IPS-15b (cell line): ENCODE measurements at regions not wholly inside any gene's neighbourhood (a gene's known extent, or its start where the extent isn't known, plus 50 kb on each side); places are given as distances from the start of the nearest gene placed in this dataset.

Experiments
- H3K27me3 ChIP-seq: one replicate; pipeline ENCODE4 v1.6.1; 2013; ENCODE audit warnings: low read length; ENCODE audit not compliant: control insufficient read depth, insufficient read depth
- H3K36me3 ChIP-seq: one replicate; pipeline ENCODE4 v1.6.1; 2013; ENCODE audit warnings: low read length; ENCODE audit not compliant: control insufficient read depth, insufficient read depth
- H3K4me1 ChIP-seq: one replicate; pipeline ENCODE4 v1.6.1; 2013; ENCODE audit warnings: mild to moderate bottlenecking, low read length; ENCODE audit not compliant: control insufficient read depth, insufficient read depth
- H3K4me3 ChIP-seq: one replicate; pipeline ENCODE4 v1.5.1; 2013; ENCODE audit warnings: low read depth, low read length
- H3K9ac ChIP-seq: one replicate; pipeline ENCODE4 v1.6.1; 2013; ENCODE audit warnings: low read depth, mild to moderate bottlenecking, low read length
- H3K9me3 ChIP-seq: one replicate; pipeline ENCODE4 v1.6.1; 2013; ENCODE audit warnings: mild to moderate bottlenecking, low read length; ENCODE audit not compliant: control insufficient read depth, insufficient read depth

DNA sequence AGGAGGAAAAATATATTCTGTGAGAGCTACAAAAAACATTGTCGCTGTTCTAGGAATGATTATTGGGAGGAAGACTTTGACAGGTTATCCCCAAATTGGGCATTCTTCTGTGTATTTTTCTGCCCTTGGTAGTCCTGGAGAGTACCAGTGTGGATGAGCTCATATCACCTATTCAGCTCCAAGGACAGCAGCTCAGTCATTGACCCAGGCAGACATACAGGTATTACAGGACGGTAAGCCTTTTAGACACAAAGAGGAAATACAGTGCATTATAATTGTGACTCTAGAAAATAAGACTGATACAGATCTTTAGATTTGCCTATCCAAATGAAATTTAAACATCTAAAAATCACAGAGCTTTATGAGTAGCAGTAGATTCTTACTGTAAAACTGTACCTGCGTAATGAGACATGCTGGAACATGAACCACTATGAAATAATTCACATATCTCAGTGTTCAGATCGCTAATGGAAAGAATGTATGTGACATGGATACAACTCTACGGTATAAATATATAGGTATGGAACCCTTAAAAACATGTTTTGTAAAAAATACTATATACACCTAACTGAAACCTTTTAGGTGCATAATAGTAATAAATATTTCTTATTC lies 56.0 kb downstream of the PLK2 start:
- H3K4me3 ChIP-seq = no peak overlapping the region
- no peaks in the 10 kb centered on the region for H3K36me3 ChIP-seq
- H3K4me1 ChIP-seq = peaks cover 15% of the 10 kb centered on the region
- no peaks in the 10 kb centered on the region for H3K27me3 ChIP-seq
- H3K9ac ChIP-seq = no peak overlapping the region
- no peaks in the 10 kb centered on the region for H3K9me3 ChIP-seq

DNA sequence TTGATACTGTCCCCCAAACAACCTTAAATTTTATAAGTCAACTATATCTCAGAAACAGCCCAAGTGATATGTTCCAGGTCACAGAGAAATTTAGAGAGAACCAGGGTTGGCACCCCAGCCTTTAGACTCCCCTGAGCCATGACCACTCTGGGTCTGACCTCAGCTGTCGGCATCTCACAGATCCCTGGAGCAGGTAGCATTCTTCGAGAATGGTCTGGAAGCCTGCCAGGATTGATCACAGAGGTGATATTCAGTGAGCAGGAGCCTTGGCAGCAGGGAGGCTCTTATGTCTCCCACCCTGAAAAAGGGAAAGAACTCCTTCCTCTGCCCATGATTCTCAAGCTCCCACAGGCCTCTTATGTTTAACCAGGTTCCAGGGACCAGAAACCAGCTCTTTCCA lies 58.2 kb downstream of the PLK2 start:
- H3K9ac ChIP-seq = no peak overlapping the region
- H3K27me3 ChIP-seq = no peaks in the 10 kb centered on the region
- H3K4me3 ChIP-seq = no peak overlapping the region
- H3K4me1 ChIP-seq = peaks cover 12% of the 10 kb centered on the region
- H3K36me3 ChIP-seq = no peaks in the 10 kb centered on the region
- no peaks in the 10 kb centered on the region for H3K9me3 ChIP-seq

DNA sequence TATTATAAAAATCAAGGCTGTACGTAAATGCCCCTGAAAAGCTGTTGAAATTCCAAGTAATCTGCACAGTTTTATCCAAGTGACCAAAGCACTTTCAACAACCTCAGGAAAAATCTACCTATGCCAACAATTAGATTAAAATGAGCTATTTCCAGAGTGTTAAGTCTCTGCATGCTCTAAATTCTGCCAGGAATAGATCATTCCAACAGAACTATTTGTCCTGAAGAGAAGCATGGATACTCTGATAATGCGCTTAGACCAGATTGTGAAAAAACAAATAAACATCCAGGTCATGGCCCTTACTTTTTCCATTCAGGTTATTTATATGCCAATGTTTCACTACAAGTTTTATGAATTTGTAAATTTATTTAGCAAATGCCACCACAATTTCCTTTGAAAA lies 59.1 kb downstream of the PLK2 start:
- H3K36me3 ChIP-seq = no peaks in the 10 kb centered on the region
- H3K4me1 ChIP-seq = peaks cover 3% of the 10 kb centered on the region
- no peaks in the 10 kb centered on the region for H3K27me3 ChIP-seq
- no peak overlapping the region for H3K9ac ChIP-seq
- H3K9me3 ChIP-seq = no peaks in the 10 kb centered on the region
- no peak overlapping the region for H3K4me3 ChIP-seq

DNA sequence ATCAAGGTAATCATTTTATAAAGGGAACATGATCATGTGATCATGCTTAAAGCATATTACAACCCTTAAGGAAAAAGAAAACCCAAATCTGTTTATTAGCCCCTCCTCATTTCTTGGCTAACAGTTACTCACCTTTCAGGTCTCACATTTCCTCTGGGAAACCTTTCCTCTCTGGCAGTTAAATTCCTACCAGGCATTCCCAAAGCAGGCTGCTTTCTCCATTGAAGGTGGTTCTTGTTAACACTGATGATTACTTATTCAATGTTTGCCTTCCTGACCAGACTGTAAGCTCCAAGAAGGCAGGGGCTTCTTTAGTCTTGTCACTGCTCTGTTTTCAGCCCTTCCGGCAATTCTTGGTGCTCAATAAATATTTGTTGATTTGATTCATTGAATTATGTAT lies 59.9 kb downstream of the PLK2 start:
- Histone ChIP-seq H3K4me3 (no peak overlapping the region), H3K9ac (no peak overlapping the region), H3K9me3 (no peaks in the 10 kb centered on the region)

DNA sequence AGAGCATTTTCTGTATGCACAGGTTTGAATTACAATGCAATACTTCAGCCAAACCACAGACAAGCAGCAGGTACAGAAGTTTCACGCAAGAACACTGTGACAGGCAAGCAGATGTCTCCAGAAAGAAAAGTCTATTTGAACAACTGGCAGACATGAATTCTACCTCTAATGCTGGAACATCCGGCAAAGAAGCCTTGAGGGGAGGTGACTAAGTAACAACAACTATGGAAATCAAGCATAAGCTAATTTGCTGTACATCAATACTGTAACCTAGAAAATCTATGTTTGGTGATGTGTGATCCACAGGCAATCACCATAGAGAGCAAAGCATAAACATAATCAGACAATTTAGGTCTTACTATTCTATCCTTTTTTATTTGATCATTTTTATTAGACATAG lies 65.5 kb downstream of the PLK2 start:
- no peaks in the 10 kb centered on the region for H3K9me3 ChIP-seq

More for the DNA sequence above, 59.9 kb downstream of the PLK2 start:
- no peaks in the 10 kb centered on the region for H3K27me3 ChIP-seq
- no peaks in the 10 kb centered on the region for H3K4me1 ChIP-seq
- no peaks in the 10 kb centered on the region for H3K36me3 ChIP-seq

DNA sequence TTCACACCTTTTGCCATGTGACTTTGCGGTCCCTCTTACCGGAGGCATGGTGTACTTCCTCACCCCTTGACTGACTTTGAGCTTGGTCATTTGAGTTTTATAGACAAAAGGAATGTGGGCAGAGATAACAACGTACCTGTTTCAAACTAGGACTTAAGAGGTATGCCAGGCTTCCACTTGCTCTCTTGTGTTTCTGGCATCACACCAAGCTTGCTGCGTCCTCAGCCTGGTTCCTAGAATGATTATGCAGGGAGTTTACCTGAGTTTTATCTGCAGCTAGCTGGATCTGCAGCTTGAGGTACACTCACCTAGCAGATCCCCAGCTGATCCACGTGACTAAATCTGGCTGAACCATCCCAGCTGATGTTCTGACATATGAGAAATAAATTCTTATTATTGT lies 66.2 kb downstream of the PLK2 start:
- peaks cover 6% of the 10 kb centered on the region for H3K4me1 ChIP-seq
- no peaks in the 10 kb centered on the region for H3K36me3 ChIP-seq
- no peaks in the 10 kb centered on the region for H3K27me3 ChIP-seq
- no peaks in the 10 kb centered on the region for H3K9me3 ChIP-seq
- no peak overlapping the region for H3K4me3 ChIP-seq
- no peak overlapping the region for H3K9ac ChIP-seq

More for the DNA sequence above, 65.5 kb downstream of the PLK2 start:
- no peaks in the 10 kb centered on the region for H3K36me3 ChIP-seq
- H3K4me1 ChIP-seq = peaks cover 6% of the 10 kb centered on the region
- H3K4me3 ChIP-seq = no peak overlapping the region
- no peaks in the 10 kb centered on the region for H3K27me3 ChIP-seq
- no peak overlapping the region for H3K9ac ChIP-seq

DNA sequence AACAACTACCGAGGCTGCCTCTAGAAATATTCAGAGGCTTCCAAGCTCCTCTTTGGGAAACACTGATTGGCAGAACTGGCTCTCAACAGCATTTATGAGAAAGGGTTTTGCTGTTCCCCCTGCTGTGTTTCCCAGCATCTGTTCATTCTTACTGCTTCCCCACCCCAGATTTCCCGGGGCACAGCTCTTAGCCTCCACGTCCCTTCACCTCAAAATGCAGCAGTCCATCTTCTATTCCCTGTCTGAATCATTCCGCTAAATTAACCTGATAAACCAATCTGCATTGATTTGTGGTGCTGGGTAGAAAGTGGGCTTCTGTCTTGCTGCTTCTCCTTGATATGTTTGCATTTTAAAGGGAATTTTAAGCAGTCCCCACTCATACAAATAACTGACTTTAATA lies 67.4 kb downstream of the PLK2 start:
- Histone ChIP-seq H3K9ac (no peak overlapping the region), H3K4me3 (no peak overlapping the region), H3K9me3 (no peaks in the 10 kb centered on the region), H3K27me3 (no peaks in the 10 kb centered on the region), H3K4me1 (peaks cover 6% of the 10 kb centered on the region), H3K36me3 (no peaks in the 10 kb centered on the region)

DNA sequence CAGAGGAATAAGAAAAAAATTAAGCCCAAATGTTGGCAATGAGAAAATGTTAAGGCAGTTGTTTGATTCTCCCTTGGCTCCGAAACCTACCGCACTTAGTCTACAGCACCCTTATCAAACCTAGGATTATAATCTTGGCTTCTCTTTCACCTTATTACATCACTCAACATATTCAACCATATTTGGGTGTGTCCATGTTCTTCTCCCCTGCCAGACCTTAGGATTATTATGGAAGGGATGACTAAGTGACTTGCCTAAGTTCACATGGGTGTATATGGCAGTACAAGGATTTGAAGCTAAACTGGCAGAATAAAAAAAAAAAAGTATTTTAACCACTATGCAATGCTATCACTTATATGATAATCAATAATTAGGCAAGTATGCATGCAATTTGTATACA lies 76.4 kb downstream of the PLK2 start:
- Histone ChIP-seq H3K4me3 (no peak overlapping the region), H3K9ac (no peak overlapping the region), H3K4me1 (no peaks in the 10 kb centered on the region), H3K27me3 (no peaks in the 10 kb centered on the region), H3K36me3 (no peaks in the 10 kb centered on the region), H3K9me3 (peaks cover 3% of the 10 kb centered on the region)

DNA sequence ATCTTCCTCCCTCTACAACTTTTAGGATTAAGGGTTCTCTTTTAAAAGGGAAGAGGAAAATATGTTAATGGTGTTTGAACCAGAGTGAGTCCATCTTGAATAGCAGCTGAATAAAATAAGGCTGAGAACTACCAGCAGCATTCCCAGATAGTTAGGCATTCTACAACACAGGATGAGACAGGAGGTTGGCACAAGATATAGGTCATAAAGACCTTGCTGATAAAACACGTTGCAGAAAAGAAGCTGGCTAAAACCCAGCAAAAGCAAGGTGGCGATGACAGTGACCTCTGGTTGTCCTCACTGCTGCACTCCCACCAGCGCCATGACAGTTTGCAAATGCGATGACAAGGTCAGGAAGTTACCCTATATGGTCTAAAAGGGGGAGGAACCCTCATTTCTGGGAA lies 77.8 kb downstream of the PLK2 start:
- no peak overlapping the region for H3K9ac ChIP-seq
- no peak overlapping the region for H3K4me3 ChIP-seq
- H3K36me3 ChIP-seq = no peaks in the 10 kb centered on the region
- peaks cover 4% of the 10 kb centered on the region for H3K9me3 ChIP-seq
- H3K27me3 ChIP-seq = no peaks in the 10 kb centered on the region
- H3K4me1 ChIP-seq = no peaks in the 10 kb centered on the region

DNA sequence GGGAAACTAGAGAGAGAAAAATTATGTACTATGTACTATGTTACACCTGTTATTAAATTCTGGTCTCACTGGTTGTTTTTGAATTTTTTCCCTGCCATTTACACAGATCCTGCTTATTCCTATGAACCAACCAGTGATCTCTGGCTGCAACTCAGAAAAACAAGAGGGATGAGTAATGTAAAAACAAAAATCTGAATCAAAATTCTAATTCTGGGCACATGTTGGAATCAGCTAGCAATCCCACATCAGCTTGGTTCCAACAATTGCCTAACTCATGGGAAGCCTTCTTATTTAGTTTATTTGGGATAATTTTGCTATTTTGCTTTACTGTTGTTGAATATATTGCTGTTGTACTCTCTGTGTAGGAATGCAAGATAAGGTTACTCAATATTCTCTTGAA lies 78.3 kb downstream of the PLK2 start:
- no peaks in the 10 kb centered on the region for H3K4me1 ChIP-seq
- peaks cover 4% of the 10 kb centered on the region for H3K9me3 ChIP-seq
- H3K9ac ChIP-seq = no peak overlapping the region
- H3K27me3 ChIP-seq = no peaks in the 10 kb centered on the region
- H3K36me3 ChIP-seq = no peaks in the 10 kb centered on the region
- H3K4me3 ChIP-seq = no peak overlapping the region

DNA sequence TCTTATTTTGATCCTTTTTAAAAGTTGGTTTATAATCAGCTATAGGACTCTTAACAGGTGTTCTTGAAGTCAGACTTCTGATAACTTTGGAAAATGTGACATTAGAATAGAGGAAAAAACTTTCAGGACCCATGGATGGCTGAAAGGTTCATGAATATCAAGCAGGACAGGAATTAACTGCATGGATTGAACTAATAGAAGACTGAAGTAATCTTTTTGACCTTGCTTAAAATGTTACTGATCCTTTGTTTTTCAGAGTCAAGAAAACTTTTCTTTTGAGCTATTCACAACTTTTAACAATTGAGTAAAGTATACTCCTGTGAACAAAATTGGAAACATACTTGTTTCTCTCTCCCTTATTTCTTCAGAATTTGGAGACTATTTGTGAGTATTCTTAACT lies 79.2 kb downstream of the PLK2 start:
- H3K9ac ChIP-seq = no peak overlapping the region
- H3K4me1 ChIP-seq = no peaks in the 10 kb centered on the region
- no peaks in the 10 kb centered on the region for H3K36me3 ChIP-seq
- peaks cover 4% of the 10 kb centered on the region for H3K9me3 ChIP-seq
- no peak overlapping the region for H3K4me3 ChIP-seq
- H3K27me3 ChIP-seq = no peaks in the 10 kb centered on the region

DNA sequence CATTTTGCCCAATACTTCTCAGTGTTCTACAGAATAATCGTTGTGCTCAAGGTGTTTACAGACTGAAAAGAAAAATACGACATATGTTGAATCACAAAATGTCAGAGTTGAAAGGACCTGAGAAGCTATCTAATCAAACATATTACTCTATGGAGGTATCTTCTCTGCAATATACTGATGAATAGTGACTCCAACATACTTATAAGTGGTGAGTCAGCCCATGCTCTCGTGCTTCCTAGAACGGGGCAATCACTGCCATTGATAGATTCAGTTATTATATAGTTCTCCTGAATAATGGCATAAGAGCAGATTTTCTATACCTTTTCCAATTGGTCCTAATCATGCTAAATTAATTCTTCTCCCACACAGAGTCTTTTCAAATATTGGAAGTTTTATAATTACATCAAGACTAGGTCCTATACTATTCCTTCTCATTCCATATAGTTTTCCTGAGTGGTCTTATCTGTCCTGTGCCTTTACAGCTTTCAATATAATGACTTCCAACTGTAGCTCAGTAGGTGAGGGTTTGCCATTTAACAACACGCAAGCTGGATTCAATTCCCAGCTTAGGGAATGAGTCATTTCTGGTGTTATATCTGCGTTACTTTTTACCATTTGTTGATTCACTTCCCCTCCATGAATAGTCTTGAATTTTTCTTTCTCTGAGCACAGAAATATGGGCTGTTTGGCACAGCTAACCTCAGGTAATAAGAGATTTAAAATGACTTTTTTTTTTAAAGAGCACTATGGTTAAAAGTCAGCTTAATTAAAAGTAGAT lies 81.1 kb downstream of the PLK2 start:
- no peaks in the 10 kb centered on the region for H3K36me3 ChIP-seq
- no peaks in the 10 kb centered on the region for H3K27me3 ChIP-seq
- no peak overlapping the region for H3K9ac ChIP-seq
- H3K9me3 ChIP-seq = peaks cover 4% of the 10 kb centered on the region
- no peaks in the 10 kb centered on the region for H3K4me1 ChIP-seq
- no peak overlapping the region for H3K4me3 ChIP-seq
